Dermis blood vessel endothelial cell (primary cell): ENCODE measurements at regions not wholly inside any gene's neighbourhood (a gene's known extent, or its start where the extent isn't known, plus 50 kb on each side); places are given as distances from the start of the nearest gene placed in this dataset.
A peak's percentile ranks its signal among the peaks of the same experiment; 100 is the strongest.
"Not testable (repeated sequence)": the region's sequence is repeated elsewhere in the genome, so short reads cannot be mapped to it uniquely, and the experiment has no call there.

ENCODE experiments used
- DNase-seq: peaks from one replicate; pipeline ENCODE4 v3.0.0; 2010

DNA sequence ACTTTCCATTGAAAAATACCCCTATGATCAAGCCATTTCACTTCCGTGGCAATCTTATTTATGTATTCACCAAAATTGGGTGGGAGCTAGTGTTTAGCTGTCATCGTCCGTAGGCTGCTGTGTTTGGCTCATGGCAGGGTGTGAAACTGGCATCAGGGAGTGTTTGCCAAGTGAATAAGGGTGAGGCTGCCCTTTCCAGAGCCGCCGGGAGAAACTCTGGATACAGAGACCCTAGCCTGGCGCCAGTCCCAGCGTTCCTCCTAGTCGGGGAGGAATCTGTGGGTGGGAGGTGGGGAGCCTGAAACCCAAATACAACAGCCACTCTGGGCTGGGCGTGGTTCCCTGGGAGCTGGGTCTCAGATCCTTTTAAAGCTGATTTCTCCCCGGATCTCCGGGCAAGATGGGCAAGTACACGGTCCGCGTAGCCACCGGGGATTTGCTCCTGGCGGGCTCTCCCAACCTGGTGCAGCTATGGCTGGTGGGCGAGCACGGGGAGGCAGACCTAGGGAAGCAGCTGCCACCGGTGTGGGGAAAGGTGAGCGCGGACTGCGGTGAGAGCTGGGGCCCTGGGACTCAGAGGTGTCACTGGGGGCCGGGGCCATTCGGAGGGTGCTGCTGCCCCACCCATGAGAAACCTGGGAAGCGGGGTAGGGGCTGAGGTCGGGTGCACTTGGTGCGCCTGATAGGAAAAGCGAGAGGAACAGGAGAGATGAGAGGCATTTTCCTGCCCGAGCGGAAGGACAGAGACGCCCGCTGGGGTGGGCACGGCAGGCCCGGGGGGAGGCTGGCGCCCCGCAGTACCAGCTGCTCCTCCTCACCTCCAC lies 62.1 kb upstream of the TEKT1 start:
- no peak for DNase-seq

DNA sequence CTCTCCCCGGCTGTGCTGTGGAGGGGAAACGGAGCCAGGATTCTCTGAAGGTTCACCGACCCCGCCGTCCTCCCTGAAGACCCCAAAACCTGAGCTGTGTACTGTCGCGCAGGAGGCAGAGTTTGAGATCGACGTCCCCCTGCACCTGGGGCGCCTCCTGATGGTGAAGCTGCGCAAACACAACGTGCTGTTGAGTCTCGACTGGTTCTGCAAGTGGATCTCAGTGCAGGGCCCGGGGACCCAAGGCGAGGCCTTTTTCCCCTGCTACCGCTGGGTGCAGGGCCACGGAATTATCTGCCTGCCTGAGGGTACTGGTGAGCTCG lies 62.6 kb upstream of the TEKT1 start:
- peak; percentile 58 for DNase-seq

DNA sequence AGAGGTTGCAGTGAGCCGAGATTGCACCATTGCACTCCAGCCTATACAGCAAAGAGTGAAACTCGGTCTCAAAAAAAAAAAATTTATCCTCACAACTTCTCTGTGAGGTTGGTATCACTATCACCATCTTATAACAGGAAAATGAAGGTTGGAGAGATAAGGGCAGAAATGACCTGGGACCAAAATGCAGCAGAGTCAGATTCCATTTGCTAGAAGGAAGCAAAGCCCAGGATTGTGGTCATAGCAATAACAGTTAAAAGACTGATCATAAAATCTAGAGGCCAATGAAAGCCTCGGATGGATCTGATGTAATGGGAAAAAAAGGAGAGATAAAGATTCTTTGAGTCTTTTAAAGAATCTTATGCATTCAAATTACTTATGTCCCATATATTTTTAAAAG lies 69.6 kb upstream of the TEKT1 start:
- DNase-seq, result no peak

DNA sequence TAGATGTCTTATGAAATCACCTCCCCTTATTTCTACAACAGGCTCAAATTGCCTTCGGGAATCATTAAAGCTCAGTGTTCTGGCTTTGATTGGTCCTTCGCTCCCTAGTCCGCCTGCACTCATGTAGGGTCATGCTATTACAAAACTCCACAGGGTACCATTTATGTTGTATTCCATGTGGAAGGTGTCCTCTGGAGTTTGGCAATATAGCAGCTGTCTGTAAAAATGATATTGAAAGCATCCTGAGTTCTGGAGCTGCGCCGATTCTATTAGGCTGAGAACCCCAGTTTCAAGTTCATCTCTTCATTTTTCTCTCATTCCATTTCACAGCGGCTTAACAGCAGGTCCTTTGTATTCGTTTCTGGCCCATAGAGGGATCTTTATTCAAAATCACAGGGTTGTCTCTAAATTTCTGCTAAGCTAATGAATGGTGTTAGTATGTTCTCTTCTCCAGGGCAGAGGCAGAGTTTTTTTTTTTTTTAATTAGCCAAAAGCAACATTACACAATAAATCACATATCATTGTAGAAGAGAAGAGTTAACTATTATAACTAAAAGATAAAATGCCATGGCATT lies 71.9 kb upstream of the TEKT1 start:
- DNase-seq, result no peak

DNA sequence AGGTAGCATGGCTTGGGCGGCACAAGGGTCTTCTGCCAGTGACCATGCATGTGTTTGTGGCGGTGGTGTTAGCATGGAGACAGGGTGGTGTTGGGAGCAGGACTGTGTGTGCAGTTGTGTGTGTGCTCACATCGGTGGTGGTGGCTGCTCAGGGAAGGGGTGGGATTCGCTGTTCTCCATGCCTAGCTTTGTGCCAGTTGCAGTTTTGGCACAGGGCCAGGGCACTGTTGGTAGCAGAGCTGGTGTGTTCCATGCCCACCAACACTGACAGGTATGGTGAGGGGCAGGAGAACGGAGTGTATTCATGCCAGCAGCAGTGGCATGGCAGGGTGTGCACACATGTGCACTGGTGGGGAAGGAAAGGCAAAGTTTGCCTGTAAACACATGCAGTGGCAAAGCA lies 77.3 kb upstream of the TEKT1 start:
- no peak for DNase-seq

DNA sequence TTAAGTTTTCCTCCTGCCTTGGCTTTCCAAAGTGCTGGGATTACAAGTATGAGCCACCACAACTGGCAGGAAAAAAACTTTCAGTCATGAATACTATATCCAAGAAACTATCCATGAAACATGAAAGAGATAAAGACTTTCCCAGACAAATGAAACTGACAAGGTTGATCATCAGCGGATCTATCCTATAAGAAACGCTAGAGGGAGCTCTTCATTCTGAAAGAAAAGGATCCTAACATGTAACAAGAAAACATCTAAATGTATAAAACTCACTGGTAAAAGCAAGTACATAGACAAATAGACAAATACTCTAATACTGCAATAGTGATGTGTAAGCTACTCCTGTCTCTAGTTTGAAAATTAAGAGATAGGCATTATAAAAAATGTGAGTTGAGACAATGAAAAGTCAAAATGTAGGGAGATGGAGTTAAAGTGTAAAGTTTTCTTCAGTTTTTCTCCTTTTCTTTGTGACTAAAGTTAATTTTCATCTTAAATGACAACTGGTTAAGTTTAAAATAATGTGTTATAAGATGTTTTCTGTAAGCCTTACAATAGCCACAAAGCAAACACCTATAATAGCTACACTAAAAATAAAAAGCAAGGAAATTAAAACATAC lies 79.6 kb upstream of the TEKT1 start:
- peak; percentile 67 for DNase-seq

DNA sequence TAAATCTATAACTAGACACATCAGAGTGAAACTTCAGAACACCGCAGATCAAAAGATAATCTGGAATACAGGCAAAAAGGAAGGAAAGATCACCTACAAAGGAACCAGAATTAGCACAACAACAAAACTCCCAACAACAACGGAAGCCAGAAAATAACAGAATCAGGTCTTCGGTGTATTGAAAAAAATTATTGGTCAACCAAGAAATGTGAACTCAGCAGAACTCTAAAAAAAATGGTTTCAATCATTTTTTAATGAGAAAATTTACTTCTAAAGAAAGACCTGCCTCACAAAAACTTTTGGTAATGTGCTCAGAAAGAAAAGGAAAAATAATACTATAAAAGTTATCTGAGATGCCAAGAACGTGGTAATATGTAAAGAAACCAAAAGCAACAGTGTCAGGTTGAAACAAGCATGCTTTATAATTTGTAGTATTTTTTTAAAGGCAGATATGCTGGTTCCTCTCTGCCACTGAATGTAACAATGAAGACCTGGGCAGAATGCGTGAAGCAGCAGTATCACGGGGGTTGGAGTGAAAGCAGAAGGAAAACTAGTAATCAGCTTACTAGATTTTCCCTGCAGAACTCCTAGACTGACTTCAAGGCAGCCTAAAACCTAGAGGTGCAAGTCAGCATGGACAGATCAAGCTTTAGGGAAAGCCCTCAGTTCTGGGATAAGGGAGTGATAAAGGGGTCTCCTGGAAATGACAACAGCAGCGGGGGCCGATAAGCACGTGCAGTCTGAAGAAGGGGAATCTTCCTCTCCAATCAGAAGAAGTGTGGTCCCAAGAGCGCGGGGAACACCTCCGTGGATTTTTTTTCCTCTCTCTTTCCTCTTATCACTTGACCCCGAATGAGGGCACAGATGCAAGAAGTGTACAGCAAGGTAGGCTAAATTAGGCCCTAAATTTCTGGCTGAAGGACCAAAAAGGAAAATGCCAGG lies 80.9 kb upstream of the TEKT1 start:
- DNase-seq, result no peak

DNA sequence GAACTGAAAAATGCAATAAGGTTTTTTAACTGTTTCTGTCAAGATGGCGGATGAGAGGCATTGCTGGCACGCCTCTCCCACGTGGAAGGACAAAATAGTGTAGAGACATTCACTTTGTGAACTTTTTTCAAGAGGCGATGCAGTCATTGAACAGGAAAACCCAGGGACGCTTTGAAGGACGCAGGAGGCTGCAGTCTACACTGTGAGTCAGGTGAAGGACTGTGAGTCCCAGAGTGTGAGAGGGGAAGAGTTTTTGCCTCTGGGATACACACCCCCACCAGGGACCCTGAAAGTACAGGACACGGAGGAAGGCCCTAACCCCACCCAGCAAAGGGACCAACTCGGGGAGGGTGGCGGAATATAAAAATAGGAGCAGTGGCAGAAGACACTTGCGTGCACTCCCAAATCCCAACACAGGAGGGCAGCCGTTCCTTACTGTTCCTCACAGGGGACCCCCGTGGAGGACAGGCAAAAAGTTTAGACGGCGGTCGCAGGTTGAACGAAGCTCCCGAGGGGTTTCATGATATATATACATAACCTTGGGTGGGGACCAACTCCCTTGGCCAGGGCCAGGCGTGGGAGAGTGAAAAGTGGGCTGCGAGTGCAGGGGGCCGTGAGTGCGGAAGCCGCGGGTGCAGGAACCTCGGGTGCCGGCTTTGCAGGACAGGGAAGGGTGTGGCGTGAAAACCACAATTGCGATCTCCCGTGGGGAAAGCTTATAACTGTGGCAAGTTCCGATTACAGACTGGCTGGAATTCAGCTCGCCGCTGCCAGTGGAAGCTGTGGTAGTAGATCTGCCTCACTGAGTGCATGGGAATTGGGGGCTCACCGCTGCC lies 82.0 kb upstream of the ALOX12 start:
- peak; percentile 82 for DNase-seq

DNA sequence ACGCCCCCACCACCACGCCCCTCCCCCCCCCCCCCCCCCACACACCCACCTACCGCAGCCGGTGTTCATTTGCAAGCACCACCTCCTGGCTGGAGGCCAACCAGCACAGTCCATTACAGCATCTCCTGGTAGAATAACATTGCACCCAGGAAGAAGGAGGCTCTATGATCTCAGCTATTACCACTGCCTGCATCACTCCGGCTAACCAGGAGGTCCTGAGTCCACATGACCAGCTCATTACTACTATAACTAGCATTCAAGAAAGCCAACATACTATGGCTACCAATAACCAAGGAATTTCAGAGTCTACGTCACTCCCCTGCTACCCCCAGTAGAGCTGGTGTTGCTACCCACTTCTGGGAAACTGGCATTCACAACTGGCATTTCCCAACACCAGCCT lies 81.1 kb upstream of the ALOX12 start:
- DNase-seq, result no peak

DNA sequence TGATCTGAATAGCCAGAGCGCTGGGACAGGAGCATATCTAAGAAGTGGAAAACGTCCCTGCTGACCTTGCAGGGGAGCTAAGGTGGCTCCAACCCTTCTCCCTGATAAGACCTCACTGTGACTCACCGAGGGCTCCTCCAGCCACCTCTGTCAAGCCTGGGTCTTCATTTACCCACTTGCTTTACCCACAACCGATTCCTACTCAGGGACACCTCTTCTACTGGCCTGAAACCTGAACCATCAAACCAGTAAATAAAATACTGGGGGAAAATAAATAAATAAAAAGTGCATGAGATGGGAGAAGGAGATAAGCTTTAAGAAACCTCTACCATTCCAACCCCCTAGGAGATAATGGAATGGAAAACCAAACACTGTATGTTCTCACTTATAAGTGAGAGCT lies 80.2 kb upstream of the ALOX12 start:
- no peak for DNase-seq

DNA sequence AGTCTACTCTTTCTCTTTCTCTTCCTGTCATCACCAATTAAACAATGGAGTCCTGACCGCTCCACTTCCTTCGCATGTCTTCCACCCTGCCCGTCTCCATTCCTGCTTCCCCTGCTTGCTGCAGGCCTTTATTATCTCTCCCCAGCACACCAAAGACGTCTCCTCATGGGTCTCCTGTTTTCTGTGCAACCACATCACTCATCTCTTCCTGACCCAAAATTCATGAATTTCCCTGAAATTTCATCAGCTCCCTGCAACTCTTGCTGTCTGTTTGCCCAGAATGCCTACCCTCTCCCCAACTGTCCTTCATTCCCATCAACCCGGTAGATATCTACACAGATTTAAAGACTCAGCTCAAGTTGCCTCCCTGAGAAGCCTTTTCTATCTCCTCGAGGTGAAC lies 76.7 kb upstream of the ALOX12 start:
- DNase-seq, result no peak

DNA sequence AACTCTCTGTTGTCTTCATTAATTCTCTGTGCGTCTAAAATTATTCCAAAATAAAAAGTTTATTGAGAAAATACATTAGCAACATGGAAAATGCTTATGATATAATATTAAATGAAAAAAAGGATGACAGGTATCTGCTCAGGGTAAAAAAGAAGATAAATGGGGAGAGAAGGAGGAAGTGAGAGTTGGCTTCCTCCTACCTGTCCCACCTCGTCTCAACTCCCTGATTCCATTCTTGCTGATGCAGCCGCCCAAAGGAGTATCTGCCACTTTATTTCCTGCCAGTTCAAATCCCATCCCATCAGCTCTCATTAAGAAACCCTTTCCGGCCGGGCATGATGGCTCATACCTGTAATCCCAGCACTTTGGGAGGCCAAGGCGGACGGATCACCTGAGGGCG lies 72.5 kb upstream of the ALOX12 start:
- DNase-seq, result no peak

DNA sequence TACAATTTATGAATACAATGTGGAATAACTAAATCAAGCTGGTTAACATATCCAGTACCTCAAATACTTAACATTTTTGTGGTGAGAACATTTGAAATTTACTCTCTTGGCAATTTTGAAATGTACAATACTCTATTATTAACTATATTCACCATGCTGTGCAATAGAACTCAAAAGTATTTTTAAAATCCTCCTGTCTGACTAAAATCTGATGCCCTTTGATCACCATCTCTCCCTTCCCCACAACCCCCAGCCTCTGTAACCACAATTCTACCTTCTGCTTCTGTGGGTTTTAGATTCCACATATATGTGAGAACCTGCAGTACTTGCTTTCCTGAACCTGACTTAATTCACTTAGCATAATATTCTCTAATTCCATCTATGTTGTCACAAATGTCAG lies 71.6 kb upstream of the ALOX12 start:
- DNase-seq, result no peak

DNA sequence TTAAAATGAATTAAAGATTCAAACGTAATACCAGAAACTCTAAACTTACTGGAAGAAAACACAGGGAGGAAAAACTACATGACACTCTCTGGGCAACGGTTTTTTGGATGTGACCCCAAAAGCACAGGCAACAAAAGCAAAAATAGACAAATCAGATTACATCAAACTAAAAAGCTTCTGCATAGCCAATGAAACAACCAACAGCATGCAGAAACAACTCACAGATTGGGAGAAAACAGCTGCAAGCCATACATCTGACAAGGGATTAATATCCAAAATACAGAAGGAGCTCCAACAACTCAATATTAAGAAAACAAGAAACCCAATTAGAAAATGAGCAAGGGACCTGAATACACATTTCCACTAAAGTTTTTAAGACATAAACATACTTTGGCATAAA lies 69.2 kb upstream of the ALOX12 start:
- no peak for DNase-seq

DNA sequence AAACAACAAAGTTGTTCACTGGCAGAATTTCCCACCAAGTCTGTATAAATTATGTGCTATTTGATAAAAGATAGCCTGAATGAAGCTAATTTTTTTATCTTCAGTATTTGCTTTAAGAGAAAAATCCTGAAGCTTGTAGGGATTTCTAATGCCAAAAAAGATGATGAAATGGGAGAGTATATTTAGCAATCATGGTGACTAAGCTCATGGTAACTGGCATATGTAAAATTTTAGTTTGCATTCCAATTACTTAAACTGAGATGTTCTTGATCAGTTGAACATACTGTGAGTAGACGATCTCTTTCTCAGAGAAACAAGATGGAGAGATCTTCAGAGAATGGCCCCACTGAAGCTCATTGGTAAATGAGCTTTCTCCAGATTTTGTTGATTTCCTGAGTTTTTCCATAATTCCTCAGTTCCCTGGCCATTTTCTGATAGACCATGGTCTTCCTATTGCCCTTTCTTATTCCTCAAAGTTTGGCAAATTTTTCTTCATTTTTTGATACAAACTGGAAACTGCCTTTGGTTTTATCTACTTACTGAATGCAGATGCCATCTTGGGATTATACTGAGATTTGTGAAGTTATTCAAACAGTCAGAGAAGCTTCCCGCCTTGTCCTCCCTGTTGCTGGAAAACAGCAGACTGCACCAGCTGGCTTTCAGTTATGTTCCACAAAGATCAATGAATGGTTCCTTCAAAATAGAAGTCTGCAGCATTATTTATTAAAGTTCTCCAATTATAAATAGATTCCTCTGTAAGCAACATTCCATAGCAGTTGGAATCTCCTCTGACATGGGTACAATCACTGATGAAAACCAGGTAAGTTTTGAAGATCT lies 68.3 kb upstream of the ALOX12 start:
- no peak for DNase-seq

DNA sequence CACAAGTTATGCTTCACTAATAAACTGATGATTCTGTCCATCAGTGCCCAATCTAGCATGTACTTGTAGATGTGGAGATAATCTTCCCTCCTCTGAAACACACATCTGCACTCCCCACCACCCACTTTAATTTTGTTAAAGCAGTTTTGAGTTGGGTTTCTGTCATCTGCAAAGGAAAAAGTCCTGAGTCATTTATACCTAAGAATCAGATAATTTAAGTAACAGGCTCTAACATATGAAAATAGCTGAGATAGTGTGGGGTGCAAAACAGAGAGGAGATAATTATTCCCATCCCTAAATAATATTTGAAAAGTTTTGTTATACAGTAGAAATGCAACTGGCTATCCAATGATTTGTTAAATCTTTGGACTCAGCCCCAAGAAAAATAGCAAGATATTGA lies 67.7 kb upstream of the ALOX12 start:
- no peak for DNase-seq

DNA sequence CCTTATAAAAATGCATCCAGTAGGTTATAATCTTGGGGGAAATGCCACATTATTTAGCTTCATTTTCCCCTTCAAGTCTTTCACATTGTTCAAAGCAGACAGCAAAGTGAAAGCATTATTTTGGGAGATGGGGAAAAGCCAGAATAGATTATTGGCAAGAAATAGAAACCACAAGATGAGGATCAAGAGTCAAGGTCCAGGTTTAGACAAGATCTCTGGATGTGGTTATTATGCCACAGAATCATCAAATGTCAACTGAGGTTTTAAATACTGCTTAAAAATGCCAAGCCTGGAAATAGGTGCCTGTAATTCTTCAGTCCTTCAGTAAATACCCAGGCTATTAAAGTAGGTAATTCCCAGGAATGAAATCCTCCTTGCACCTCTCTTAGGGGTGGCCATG lies 65.1 kb upstream of the ALOX12 start:
- no peak for DNase-seq

DNA sequence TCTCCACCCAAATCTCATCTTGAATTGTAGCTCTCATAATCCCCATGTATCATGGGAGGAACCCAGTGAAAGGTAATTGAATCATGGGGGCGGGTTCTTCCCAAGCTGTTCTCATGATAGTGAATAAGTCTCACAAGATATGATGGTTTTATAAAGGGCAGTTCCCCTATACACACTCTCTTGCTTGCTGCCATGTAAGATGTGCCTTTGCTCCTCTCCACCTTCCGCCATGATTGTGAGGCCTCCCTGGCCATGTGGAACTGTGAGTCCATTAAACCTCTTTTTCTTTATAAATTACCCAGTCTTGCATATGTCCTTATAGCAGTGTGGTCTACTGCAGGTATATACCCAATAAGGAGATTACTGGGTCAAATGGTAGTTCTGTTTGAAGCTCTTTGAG lies 61.3 kb upstream of the ALOX12 start:
- not testable (repeated sequence) for DNase-seq

DNA sequence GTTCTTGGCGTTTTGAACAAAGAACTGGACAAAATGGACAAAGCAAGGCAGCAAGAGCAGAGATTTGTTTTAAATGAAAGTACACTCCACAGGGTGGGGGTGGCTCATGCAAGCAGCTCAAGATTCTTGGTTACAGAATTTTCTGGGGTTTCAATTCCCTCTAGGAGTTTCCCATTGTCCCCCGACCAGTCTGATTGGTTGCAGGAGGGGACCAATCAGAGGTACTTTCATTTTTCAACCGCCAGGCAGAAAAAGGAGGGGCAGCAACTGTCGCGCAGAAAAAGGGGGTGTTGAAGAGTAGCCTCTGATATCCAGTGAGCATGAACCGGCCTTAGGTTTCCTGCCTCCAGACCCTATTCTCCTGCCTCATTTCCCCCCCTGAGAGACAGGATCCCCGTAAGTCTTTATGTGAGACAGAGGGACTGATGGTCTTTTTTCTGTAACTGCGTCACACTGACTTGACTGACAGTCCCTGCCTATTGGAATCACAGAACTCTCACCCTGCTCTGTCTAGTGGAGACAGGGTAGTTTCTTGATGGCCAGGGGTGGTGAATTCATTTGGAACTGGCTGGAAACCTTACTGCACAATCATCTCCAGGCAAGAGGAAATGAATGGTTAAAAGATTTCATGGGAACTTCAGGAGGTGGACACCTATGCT lies 59.4 kb upstream of the ALOX12 start:
- peak; percentile 52 for DNase-seq

DNA sequence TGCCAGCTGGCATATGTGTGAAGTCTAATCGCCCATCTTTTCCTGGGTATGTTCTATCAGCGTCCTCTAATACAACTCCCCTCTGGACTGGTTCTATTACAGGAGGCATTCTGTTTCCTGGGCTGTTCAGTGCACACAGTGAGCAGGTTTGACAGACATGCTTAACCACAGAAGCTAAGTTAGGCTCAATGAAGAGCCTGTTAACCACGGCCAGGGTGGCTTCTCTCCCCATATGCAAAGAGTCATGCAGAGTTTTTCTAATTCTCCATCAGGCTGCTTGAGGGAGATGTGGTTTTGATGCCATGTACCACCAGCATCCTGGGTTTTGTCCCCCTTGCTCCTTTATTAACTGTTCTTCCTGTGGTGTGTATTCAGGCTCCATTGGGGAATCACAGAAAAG lies 57.2 kb upstream of the ALOX12 start:
- no peak for DNase-seq

DNA sequence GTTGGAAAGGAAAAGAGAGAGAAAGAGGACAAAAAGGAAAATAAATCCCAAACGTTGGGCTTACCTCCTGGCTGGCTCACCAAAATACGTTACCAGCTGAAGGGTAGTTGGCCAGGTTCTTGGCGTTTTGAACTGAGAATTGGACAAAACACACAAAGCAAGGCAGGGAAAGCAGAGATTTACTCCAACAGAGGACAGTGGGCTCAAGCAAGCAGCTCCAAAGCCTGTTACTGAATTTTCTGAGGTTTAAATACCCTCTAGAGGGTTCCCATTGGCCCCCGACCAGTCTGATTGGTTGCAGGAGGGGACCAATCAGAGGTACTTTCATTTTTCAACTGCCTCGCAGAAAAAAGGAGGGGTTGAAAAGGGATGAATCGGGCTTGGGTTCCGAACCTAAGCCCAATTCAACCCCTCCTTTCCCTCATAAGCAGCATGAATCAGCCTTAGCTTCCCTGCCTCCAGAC lies 55.6 kb upstream of the ALOX12 start:
- no peak for DNase-seq
